CD14-positive monocyte (primary cell): ENCODE measurements at regions not wholly inside any gene's neighbourhood (a gene's known extent, or its start where the extent isn't known, plus 50 kb on each side); places are given as distances from the start of the nearest gene placed in this dataset.

ENCODE experiments used
- DNase-seq, 3 donors: peaks; one replicate each; pipeline ENCODE4 v3.0.0-alpha.2; 2011 to 2022
- H2AFZ ChIP-seq: 2 replicates; pipeline ENCODE4 v1.6.0; 2012; ENCODE audit warnings: mild to moderate bottlenecking, low read depth, low read length, inconsistent platforms; ENCODE audit not compliant: insufficient read depth, poor library complexity, severe bottlenecking
- H3K27ac ChIP-seq, 2 donors: 1 replicate in 1 of 2; 2 replicates in 1 of 2; pipeline ENCODE4 v1.5.1; 2012 to 2013; ENCODE audit warnings: low read length in 2 of 2, control low read depth in 1 of 2, inconsistent platforms in 1 of 2, low read depth in 1 of 2, mild to moderate bottlenecking in 1 of 2
- H3K27me3 ChIP-seq, 2 donors: one replicate each; pipeline versions ENCODE4 v1.6.0 to v1.6.1; 2011 to 2013; ENCODE audit warnings: low read length in 2 of 2; ENCODE audit not compliant: control insufficient read depth in 2 of 2, insufficient read depth in 2 of 2
- H3K36me3 ChIP-seq, 2 donors: replicated peaks in 1 of 2; 1 replicate in 1 of 2; 2 replicates in 1 of 2; pipeline versions ENCODE4 v1.5.1 to v1.6.1; 2012 to 2013; ENCODE audit warnings: low read length in 2 of 2, control low read depth in 1 of 2, inconsistent platforms in 1 of 2, mild to moderate bottlenecking in 1 of 2; ENCODE audit not compliant: insufficient read depth in 2 of 2, control insufficient read depth in 1 of 2
- H3K4me1 ChIP-seq, 2 donors: 1 replicate in 1 of 2; 2 replicates in 1 of 2; pipeline versions ENCODE4 v1.5.1 to v1.6.1; 2012 to 2013; ENCODE audit warnings: low read length in 2 of 2, control low read depth in 1 of 2, inconsistent platforms in 1 of 2, mild to moderate bottlenecking in 1 of 2, moderate library complexity in 1 of 2; ENCODE audit not compliant: insufficient read depth in 2 of 2, control insufficient read depth in 1 of 2
- H3K4me2 ChIP-seq: replicated peaks from 2 replicates; pipeline ENCODE3; 2012; ENCODE audit warnings: low read length, moderate library complexity, mild to moderate bottlenecking; ENCODE audit not compliant: poor library complexity, severe bottlenecking; ENCODE audit errors: extremely low read depth
- H3K4me3 ChIP-seq, 3 experiments: fragments of 200-600 bp in 1 of 3; sonication (generic) in 1 of 3; replicated peaks in 1 of 3; 1 replicate in 2 of 3; 2 replicates in 1 of 3; pipeline ENCODE4 v1.5.1; 2011 to 2013; ENCODE audit warnings: low read length in 3 of 3, mild to moderate bottlenecking in 3 of 3, control low read depth in 2 of 3, low read depth in 2 of 3, inconsistent platforms in 1 of 3, moderate library complexity in 1 of 3
- H3K79me2 ChIP-seq: 2 replicates; pipeline ENCODE4 v1.6.0; 2012; ENCODE audit warnings: mild to moderate bottlenecking, control low read depth, inconsistent platforms, low read length, moderate library complexity; ENCODE audit not compliant: insufficient read depth
- H3K9ac ChIP-seq: 2 replicates; pipeline ENCODE4 v1.6.0; 2017; ENCODE audit warnings: low read length, mild to moderate bottlenecking; ENCODE audit not compliant: insufficient read depth, poor library complexity, severe bottlenecking
- H3K9me3 ChIP-seq, 2 donors: replicated peaks in 1 of 2; 1 replicate in 1 of 2; 2 replicates in 1 of 2; pipeline versions ENCODE4 v1.5.1 to v1.6.1; 2012 to 2013; ENCODE audit warnings: low read length in 2 of 2, control low read depth in 1 of 2; ENCODE audit not compliant: control insufficient read depth in 1 of 2, insufficient read depth in 1 of 2
- H4K20me1 ChIP-seq: 2 replicates; pipeline ENCODE4 v1.6.0; 2012; ENCODE audit warnings: mild to moderate bottlenecking, low read length, control low read depth, moderate library complexity; ENCODE audit not compliant: insufficient read depth
- H3K27ac Mint-ChIP-seq, 7 donors: one replicate each; pipeline ENCODE4 v1.8.0; 2020; ENCODE audit warnings: mild to moderate bottlenecking in 7 of 7, mixed read lengths in 7 of 7, moderate library complexity in 6 of 7, inconsistent platforms in 2 of 7
- H3K27me3 Mint-ChIP-seq, 3 donors: one replicate each; pipeline ENCODE4 v1.8.0; 2021 to 2022; ENCODE audit warnings: low read depth in 3 of 3, mild to moderate bottlenecking in 3 of 3, mixed read lengths in 3 of 3, moderate library complexity in 3 of 3, inconsistent platforms in 1 of 3
- H3K36me3 Mint-ChIP-seq, 2 donors: one replicate each; pipeline ENCODE4 v1.8.0; 2020; ENCODE audit warnings: mixed read lengths in 2 of 2, inconsistent platforms in 1 of 2, mild to moderate bottlenecking in 1 of 2
- H3K4me1 Mint-ChIP-seq: one replicate; pipeline ENCODE4 v1.8.0; 2020; ENCODE audit warnings: mild to moderate bottlenecking, mixed read lengths
- H3K4me3 Mint-ChIP-seq, 2 donors: one replicate each; pipeline ENCODE4 v1.8.0; 2020; ENCODE audit warnings: mild to moderate bottlenecking in 2 of 2, mixed read lengths in 2 of 2, moderate library complexity in 1 of 2
- H3K9me3 Mint-ChIP-seq, 7 donors: one replicate each; pipeline ENCODE4 v1.8.0; 2020 to 2022; ENCODE audit warnings: mixed read lengths in 7 of 7, mild to moderate bottlenecking in 6 of 7, moderate library complexity in 6 of 7, inconsistent platforms in 2 of 7
- CTCF ChIP-seq: fragments of 200-600 bp; IDR thresholded peaks from one replicate; pipeline ENCODE4 v1.8.0; 2022; ENCODE audit warnings: antibody characterized with exemption, mild to moderate bottlenecking
- WGBS: methylation state at CpG from one replicate; pipeline ENCODE4 v1.1.5; 2013; ENCODE audit warnings: missing lambda C conversion rate; ENCODE audit not compliant: insufficient coverage; 5-methylcytosine and 5-hydroxymethylcytosine counted together
- intact Hi-C, 2 donors: fragments of 100-400 bp; cut with micrococcal nuclease; formaldehyde crosslinking; loops; one replicate each; pipeline versions ENCODE4 v1.15.0 to v1.15.1; 2023

GRCh38 chr2:155917380-155917779 is 415.1 kb downstream of the NR4A2 start:
- Histone ChIP-seq H3K27ac (no peak overlapping the region), H3K4me1 (no peaks in the 10 kb centered on the region), H2AFZ (no peak overlapping the region), H3K36me3 (no peaks in the 10 kb centered on the region), H3K9ac (no peak overlapping the region), H3K79me2 (no peaks in the 10 kb centered on the region), H3K9me3 (no peaks in the 10 kb centered on the region), H3K4me2 (no peak overlapping the region), H3K4me3 (no peak overlapping the region), H4K20me1 (no peaks in the 10 kb centered on the region), H3K27me3 (no peaks in the 10 kb centered on the region)
- no peaks in the 10 kb centered on the region for H3K27me3 Mint-ChIP-seq
- H3K27ac Mint-ChIP-seq, result no peak overlapping the region
- no peak for TF ChIP-seq CTCF
- DNase-seq, result no peak
- peaks cover 0 to 3% (median 2%) of the 10 kb centered on the region in 7 donors for H3K9me3 Mint-ChIP-seq
- H3K4me1 Mint-ChIP-seq, result no peaks in the 10 kb centered on the region
- intact Hi-C loops, result no loop called here
- H3K36me3 Mint-ChIP-seq, result no peaks in the 10 kb centered on the region
- no peak overlapping the region for H3K4me3 Mint-ChIP-seq
- no CpG with 5 or more reads among the region's 1 CpG for WGBS

- Mint-ChIP-seq H3K27me3 (no peaks in the 10 kb centered on the region), H3K9me3 (peaks cover 0 to 3% (median 0%) of the 10 kb centered on the region in 7 donors), H3K4me3 (no peak overlapping the region), H3K36me3 (no peaks in the 10 kb centered on the region), H3K27ac (no peak overlapping the region), H3K4me1 (no peaks in the 10 kb centered on the region)
- TF ChIP-seq CTCF, result no peak
- Histone ChIP-seq H3K36me3 (no peaks in the 10 kb centered on the region), H3K4me3 (no peak overlapping the region), H3K9ac (no peak overlapping the region), H3K79me2 (no peaks in the 10 kb centered on the region), H3K4me1 (no peaks in the 10 kb centered on the region), H3K4me2 (no peak overlapping the region), H2AFZ (no peak overlapping the region), H3K27ac (no peak overlapping the region), H4K20me1 (no peaks in the 10 kb centered on the region), H3K9me3 (no peaks in the 10 kb centered on the region), H3K27me3 (no peaks in the 10 kb centered on the region)
- intact Hi-C loops, result no loop called here
- no peak for DNase-seq
Measured at GRCh38 chr2:155913356-155913755, 419.2 kb downstream of the NR4A2 start.
